ENCODE measurements at regions not wholly inside any gene's neighbourhood (a gene's known extent, or its start where the extent isn't known, plus 50 kb on each side); places are given as distances from the start of the nearest gene placed in this dataset.

DNA sequence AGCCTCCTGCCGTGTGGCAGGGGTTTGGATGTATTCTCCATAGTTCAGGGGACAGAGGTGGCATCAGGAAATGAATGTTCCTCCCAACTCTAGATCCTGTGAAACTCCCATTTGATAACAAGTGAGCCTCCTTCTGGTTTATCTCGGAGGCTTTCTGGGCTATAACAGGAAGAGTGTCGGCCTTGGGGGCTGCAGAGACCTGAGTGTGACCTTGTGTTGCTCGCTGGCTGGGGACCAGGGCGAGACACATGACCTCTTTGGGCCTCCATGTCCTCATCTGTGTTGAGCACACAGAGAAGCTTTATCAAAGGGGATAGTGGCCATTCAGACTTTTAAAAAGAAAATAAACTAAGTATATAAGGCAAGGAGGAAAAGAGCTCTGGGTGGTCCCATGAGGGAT lies 78.0 kb upstream of the SMNDC1 start:
- no peaks in the 10 kb centered on the region for H3K36me3 Mint-ChIP-seq
- no peak overlapping the region for H3K27ac Mint-ChIP-seq
- H3K4me1 Mint-ChIP-seq = peaks cover 11 to 25% of the 10 kb centered on the region in 2 donors
- H3K4me3 Mint-ChIP-seq = no peak overlapping the region
- H3K9me3 Mint-ChIP-seq = no peaks in the 10 kb centered on the region
- ATAC-seq (replicated peaks) = no peak
- no peaks in the 10 kb centered on the region for H3K27me3 Mint-ChIP-seq
- no peak for DNase-seq

- H3K27me3 Mint-ChIP-seq = no peaks in the 10 kb centered on the region
- peak overlapping the region; percentile 57 for H3K27ac Mint-ChIP-seq
- peaks cover 25 to 26% of the 10 kb centered on the region in 2 donors for H3K4me1 Mint-ChIP-seq
- no peak overlapping the region for H3K4me3 Mint-ChIP-seq
- no peaks in the 10 kb centered on the region for H3K9me3 Mint-ChIP-seq
- DNase-seq = no peak
- H3K36me3 Mint-ChIP-seq = peaks cover 0 to 3% of the 10 kb centered on the region in 2 donors
- no peak for ATAC-seq (replicated peaks)
Observed at GRCh38 chr10:110387617-110387982, 82.9 kb upstream of the SMNDC1 start.

DNA sequence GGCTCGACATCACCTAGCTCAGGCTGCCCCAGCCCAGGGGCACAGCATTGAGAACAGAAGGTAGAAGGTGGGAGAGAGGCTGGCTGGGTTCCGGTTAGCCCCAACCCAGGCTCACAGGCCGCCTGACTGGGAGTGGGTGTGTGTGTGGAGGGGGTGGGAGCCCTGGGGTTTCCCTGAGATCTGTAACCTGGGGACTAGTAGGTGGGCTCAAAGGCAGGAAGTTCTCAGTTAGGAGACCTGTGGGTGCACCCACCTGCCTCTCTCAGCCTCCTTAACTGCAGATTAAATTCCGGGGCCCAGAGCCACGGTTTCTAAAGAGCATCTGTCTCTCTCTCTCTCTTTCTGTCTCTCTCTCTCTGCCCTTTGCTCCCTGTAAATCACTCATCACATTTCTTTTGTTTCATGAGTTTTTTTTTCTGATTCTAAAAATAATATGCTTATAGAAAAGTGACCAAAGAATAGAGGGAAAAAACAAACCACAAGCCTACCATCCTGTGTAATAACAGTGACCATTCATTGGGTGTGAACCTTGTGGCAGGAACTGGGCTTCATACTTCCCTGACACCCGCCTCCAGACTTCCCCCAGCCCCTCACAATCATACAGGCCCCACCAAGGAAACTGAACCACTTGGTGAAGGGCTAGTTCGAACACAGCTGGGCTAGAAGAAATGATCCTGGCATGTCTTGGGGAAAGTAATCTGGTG lies 83.4 kb upstream of the SMNDC1 start:
- no peaks in the 10 kb centered on the region for H3K9me3 Mint-ChIP-seq
- H3K4me1 Mint-ChIP-seq = peaks cover 27 to 32% of the 10 kb centered on the region in 2 donors
- peaks cover 0 to 3% of the 10 kb centered on the region in 2 donors for H3K36me3 Mint-ChIP-seq
- H3K27me3 Mint-ChIP-seq = no peaks in the 10 kb centered on the region
- ATAC-seq (replicated peaks) = peak; percentile 68 to 76
- no peak for DNase-seq
- H3K27ac Mint-ChIP-seq = peak overlapping the region; percentile 57
- no peak overlapping the region for H3K4me3 Mint-ChIP-seq

DNA sequence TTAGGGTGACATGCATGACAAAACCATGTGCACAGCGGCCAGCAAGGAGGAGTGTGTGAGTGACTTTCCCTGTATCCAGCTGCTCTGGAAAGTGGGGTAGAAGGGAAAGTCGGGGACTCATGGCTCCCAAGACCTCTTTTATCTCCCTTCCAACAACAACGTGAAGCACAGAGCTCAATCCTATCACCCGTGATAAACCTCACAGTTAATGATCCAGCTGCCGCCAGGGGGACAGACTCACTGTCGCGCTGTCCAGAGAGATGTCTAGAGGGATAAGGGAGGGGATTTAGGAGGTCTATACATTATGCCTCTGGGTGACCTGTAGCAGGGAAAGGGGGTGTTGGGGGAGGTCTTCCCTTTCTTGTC lies 84.0 kb upstream of the SMNDC1 start:
- Mint-ChIP-seq H3K36me3 (peaks cover 0 to 3% of the 10 kb centered on the region in 2 donors), H3K9me3 (no peaks in the 10 kb centered on the region), H3K4me3 (no peak overlapping the region), H3K27ac (peak overlapping the region; percentile 57), H3K27me3 (peaks cover 2 to 4% of the 10 kb centered on the region in 2 donors), H3K4me1 (peaks cover 31 to 37% of the 10 kb centered on the region in 2 donors)
- DNase-seq = no peak
- ATAC-seq (replicated peaks) = no peak

- no peak for ATAC-seq (replicated peaks)
- Mint-ChIP-seq H3K27ac (peak overlapping the region; percentile 7), H3K4me3 (no peak overlapping the region), H3K9me3 (no peaks in the 10 kb centered on the region), H3K4me1 (peaks cover 33 to 42% of the 10 kb centered on the region in 2 donors), H3K27me3 (peaks cover 7 to 10% of the 10 kb centered on the region in 2 donors), H3K36me3 (peaks cover 0 to 3% of the 10 kb centered on the region in 2 donors)
- DNase-seq = no peak
Observed at GRCh38 chr10:110389255-110389654, 84.5 kb upstream of the SMNDC1 start.

GRCh38 chr10:110391541-110391940 lies 86.8 kb upstream of the SMNDC1 start:
- H3K27ac Mint-ChIP-seq = no peak overlapping the region
- peaks cover 0 to 3% of the 10 kb centered on the region in 2 donors for H3K36me3 Mint-ChIP-seq
- no peak for ATAC-seq (replicated peaks)
- no peak for DNase-seq
- H3K4me1 Mint-ChIP-seq = peaks cover 43 to 58% of the 10 kb centered on the region in 2 donors
- peaks cover 7 to 10% of the 10 kb centered on the region in 2 donors for H3K27me3 Mint-ChIP-seq
- no peak overlapping the region for H3K4me3 Mint-ChIP-seq
- H3K9me3 Mint-ChIP-seq = no peaks in the 10 kb centered on the region

DNA sequence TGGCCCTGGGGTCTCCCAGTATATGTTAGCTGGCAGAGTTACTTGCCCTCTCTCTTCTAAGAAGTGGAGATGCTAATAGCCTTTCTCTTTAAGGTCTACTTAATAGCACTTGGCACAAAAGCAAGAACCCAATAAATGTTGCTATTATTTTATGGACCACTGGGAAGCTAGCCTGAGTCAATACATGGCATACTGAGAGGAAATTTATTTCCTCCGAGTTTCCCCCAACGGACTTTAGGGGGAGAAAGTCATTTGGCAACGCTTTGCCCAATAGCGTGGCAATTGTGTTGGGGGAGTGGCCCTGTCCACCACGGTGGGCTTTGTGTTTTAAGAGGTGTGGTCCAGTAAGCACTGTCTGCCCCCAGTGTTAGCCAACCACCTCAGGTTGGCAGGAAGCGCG lies 87.4 kb upstream of the SMNDC1 start:
- Mint-ChIP-seq H3K27ac (no peak overlapping the region), H3K4me1 (peaks cover 43 to 58% of the 10 kb centered on the region in 2 donors), H3K36me3 (peaks cover 0 to 3% of the 10 kb centered on the region in 2 donors), H3K9me3 (no peaks in the 10 kb centered on the region), H3K4me3 (no peak overlapping the region), H3K27me3 (peaks cover 7 to 10% of the 10 kb centered on the region in 2 donors)
- ATAC-seq (replicated peaks) (no peak), DNase-seq (no peak)

DNA sequence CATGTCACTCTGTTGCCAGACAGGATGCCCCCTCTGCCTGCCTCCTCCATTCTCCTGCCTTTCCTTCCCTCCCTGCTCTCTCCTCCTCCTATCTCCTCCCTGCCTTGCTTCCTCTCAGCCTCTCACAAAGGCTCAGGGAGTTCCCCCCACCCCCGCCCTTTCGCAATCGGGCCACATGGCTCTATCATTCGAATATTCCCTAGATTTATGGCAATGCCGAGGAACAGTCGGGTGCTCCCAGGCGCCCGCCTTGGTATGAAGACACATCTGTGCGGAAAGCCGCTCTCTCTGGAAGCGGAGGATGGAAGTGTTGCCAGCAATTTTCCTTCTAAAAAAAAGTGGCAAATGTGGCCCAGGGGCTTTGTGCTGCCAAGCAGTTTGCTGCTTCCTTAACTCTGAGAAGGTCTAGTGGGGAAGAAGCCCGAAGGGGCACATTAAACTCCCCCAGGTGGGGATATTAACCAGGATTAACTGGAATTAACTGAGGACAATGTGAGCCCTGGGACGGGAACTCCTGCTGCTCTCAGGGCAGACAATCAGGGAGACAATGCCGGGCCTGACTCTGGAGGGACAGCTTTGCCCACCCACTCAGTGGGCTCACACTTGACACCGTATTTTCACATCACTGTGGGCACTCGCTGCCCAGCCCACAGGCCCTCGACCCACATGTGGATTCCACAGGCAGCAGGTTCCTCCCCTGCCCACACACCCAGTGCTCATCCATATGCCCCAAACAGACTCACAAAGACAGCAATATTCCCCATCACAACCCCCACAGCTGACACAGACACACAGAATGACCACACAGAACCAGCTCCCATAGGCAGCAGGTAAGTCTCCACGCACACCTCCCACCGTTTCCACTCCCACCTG lies 88.4 kb upstream of the SMNDC1 start:
- H3K4me3 Mint-ChIP-seq = no peak overlapping the region

DNA sequence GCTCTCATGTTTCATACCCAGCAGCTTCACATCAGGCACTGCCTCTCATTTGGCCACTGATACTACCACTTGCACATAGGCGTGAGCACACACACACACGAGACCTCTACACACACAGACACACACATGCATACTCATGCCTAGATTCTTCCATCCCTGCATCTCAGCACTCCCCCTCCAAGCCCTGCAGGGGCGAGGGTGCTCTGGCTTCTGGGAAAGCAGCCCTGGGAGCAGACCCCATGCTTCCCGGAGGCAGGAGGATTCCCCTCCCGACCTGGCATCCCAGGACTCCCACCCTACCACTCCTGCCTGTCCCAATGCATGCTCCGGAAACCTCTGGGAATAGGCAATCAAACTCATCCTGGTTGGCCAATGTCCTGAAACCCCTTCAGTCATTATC lies 89.1 kb upstream of the SMNDC1 start:
- H3K27me3 Mint-ChIP-seq = peaks cover 10 to 11% of the 10 kb centered on the region in 2 donors
- no peak overlapping the region for H3K27ac Mint-ChIP-seq
- peaks cover 0 to 3% of the 10 kb centered on the region in 2 donors for H3K36me3 Mint-ChIP-seq
- peaks cover 31 to 52% of the 10 kb centered on the region in 2 donors for H3K4me1 Mint-ChIP-seq
- no peaks in the 10 kb centered on the region for H3K9me3 Mint-ChIP-seq
- no peak for ATAC-seq (replicated peaks)
- H3K4me3 Mint-ChIP-seq = no peak overlapping the region
- DNase-seq = no peak

More for the DNA sequence above, 88.4 kb upstream of the SMNDC1 start:
- peaks cover 0 to 3% of the 10 kb centered on the region in 2 donors for H3K36me3 Mint-ChIP-seq
- no peak for ATAC-seq (replicated peaks)
- H3K9me3 Mint-ChIP-seq = no peaks in the 10 kb centered on the region
- peak overlapping the region; percentile 16 for H3K27ac Mint-ChIP-seq
- DNase-seq = no peak
- peaks cover 35 to 54% of the 10 kb centered on the region in 2 donors for H3K4me1 Mint-ChIP-seq
- peaks cover 10 to 11% of the 10 kb centered on the region in 2 donors for H3K27me3 Mint-ChIP-seq

DNA sequence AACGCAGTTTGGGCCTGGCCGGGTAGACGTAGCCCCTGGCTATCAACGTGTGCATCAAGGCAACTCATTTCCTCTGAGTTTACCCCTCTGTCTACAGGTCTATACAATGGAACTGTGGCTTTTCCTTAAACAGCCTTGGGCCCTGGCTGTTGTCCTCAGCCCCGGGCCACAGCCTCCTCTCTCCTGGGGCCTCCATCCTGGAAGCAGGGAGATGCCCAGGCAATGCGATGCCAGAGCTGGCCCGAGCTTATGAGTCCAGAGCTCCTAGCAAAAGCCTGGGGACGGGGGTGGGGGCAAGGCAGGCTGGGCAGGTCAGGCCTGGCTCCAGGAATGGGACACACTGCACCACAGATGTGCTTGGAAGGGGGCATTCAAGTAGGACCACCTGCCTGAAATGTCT lies 89.6 kb upstream of the SMNDC1 start:
- peaks cover 10 to 11% of the 10 kb centered on the region in 2 donors for H3K27me3 Mint-ChIP-seq
- H3K4me1 Mint-ChIP-seq = peaks cover 30 to 51% of the 10 kb centered on the region in 2 donors
- ATAC-seq (replicated peaks) = no peak
- H3K4me3 Mint-ChIP-seq = no peak overlapping the region
- H3K36me3 Mint-ChIP-seq = peaks cover 0 to 2% of the 10 kb centered on the region in 2 donors
- no peak overlapping the region for H3K27ac Mint-ChIP-seq
- no peak for DNase-seq
- no peaks in the 10 kb centered on the region for H3K9me3 Mint-ChIP-seq

GRCh38 chr10:110394898-110395297 lies 90.2 kb upstream of the SMNDC1 start:
- Mint-ChIP-seq H3K27me3 (peaks cover 10 to 11% of the 10 kb centered on the region in 2 donors), H3K9me3 (no peaks in the 10 kb centered on the region), H3K27ac (peak overlapping the region; percentile 65)

GRCh38 chr10:110395350-110396283 lies 90.9 kb upstream of the SMNDC1 start:
- peak; percentile 58 for DNase-seq
- peak overlapping the region; percentile 83 for H3K27ac Mint-ChIP-seq
- H3K4me1 Mint-ChIP-seq = peaks cover 24 to 49% of the 10 kb centered on the region in 2 donors
- no peaks in the 10 kb centered on the region for H3K9me3 Mint-ChIP-seq
- peak overlapping the region in 1 of 2 donors; percentile 17 for H3K4me3 Mint-ChIP-seq
- H3K27me3 Mint-ChIP-seq = peaks cover 10 to 11% of the 10 kb centered on the region in 2 donors
- H3K36me3 Mint-ChIP-seq = no peaks in the 10 kb centered on the region
- ATAC-seq (replicated peaks) = peak; percentile 93 to 96

More at GRCh38 chr10:110394898-110395297, 90.2 kb upstream of the SMNDC1 start:
- ATAC-seq (replicated peaks) (no peak), DNase-seq (no peak)
- Mint-ChIP-seq H3K36me3 (no peaks in the 10 kb centered on the region), H3K4me1 (peaks cover 26 to 49% of the 10 kb centered on the region in 2 donors), H3K4me3 (no peak overlapping the region)

DNA sequence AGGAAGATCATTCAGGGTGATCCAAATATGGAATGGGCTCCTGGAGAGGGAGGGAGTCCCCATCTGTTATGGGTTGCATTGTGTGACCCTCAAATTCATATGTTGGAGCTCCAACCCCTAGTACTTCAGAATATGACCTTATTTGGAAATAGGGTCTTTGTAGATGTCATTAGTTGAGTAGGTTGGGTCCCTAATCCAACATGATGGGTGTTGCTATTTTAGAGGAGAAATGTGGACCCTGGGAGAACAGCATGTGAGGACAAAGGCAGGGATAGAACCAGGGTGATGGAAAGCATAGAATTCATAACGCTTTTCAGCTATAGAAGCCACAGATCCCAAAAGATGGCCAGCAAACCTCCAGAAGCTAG lies 91.5 kb upstream of the SMNDC1 start:
- no peak for ATAC-seq (replicated peaks)
- H3K4me3 Mint-ChIP-seq = no peak overlapping the region

GRCh38 chr10:110397856-110398255 lies 93.1 kb upstream of the SMNDC1 start:
- H3K4me1 Mint-ChIP-seq = peaks cover 21 to 48% of the 10 kb centered on the region in 2 donors
- H3K4me3 Mint-ChIP-seq = no peak overlapping the region
- peak overlapping the region; percentile 52 for H3K27ac Mint-ChIP-seq
- no peaks in the 10 kb centered on the region for H3K36me3 Mint-ChIP-seq
- peaks cover 10 to 11% of the 10 kb centered on the region in 2 donors for H3K27me3 Mint-ChIP-seq
- ATAC-seq (replicated peaks) = no peak
- no peak for DNase-seq
- H3K9me3 Mint-ChIP-seq = no peaks in the 10 kb centered on the region

More for the DNA sequence above, 91.5 kb upstream of the SMNDC1 start:
- H3K27ac Mint-ChIP-seq = peak overlapping the region; percentile 83
- DNase-seq = no peak
- no peaks in the 10 kb centered on the region for H3K9me3 Mint-ChIP-seq
- no peaks in the 10 kb centered on the region for H3K36me3 Mint-ChIP-seq
- peaks cover 24 to 49% of the 10 kb centered on the region in 2 donors for H3K4me1 Mint-ChIP-seq
- peaks cover 10 to 11% of the 10 kb centered on the region in 2 donors for H3K27me3 Mint-ChIP-seq

Measured in stimulated activated naive B cell treated with anti-CD40 and anti-IgM and Interleukin-4, amounts not matched to agents 10 μg/mL and 1 μg/mL and 100 μg/mL, for 72 hours (primary cell).